K562 (cell line): ENCODE measurements at regions not wholly inside any gene's neighbourhood (a gene's known extent, or its start where the extent isn't known, plus 50 kb on each side); places are given as distances from the start of the nearest gene placed in this dataset.

Experiments used
- ATAC-seq: fragments of 200-7000 bp; cut with Tn5 transposase; 3 replicates; pipeline ENCODE4 v1.9.1; 2020; ENCODE audit warnings: moderate library complexity
- BruUV-seq: library from RNA; stranded (reverse); fragments of 400-500 nt; replicated peaks from 2 replicates; lab custom pipeline; 2021; lab: Mats Ljungman, UMichigan
- CTCF ChIA-PET: fragments of 300-600 bp; formaldehyde crosslinking; extraction: SDS; loops from one replicate; lab custom pipeline; 2021; ENCODE audit warnings: low intra/inter-chr PET ratio; lab: Yijun Ruan, JAX
- POLR2A ChIA-PET: fragments of 300-600, 350-650 bp; sonication (Branson Sonifier 250); formaldehyde crosslinking; extraction: SDS; loops from one replicate; lab custom pipeline; 2021; ENCODE audit warnings: antibody characterized with exemption, inconsistent platforms; lab: Yijun Ruan, JAX
- DNase-seq, 4 experiments: peaks; one replicate each; pipeline versions ENCODE4 v3.0.0 to v3.0.0-alpha.2; 2011 to 2018; ENCODE audit warnings: low spot score in 3 of 4, mixed read lengths in 3 of 4; ENCODE audit errors: extremely low read depth in 1 of 4
- FAIRE-seq: peaks from 2 replicates; lab custom pipeline; 2011; peaks lifted over from hg19 to GRCh38; lab: Jason Lieb, UNC
- H2AFZ ChIP-seq: 2 replicates; pipeline ENCODE4 v1.6.0; 2011; ENCODE audit warnings: low read depth, low read length, control low read depth, inconsistent platforms
- H3K27ac ChIP-seq: fragments of 200-600 bp; 3 replicates; pipeline ENCODE4 v1.8.0; 2011; ENCODE audit warnings: low read depth, mild to moderate bottlenecking, control low read depth, inconsistent platforms, low read length, moderate library complexity, mixed read lengths; ENCODE audit errors: extremely low read depth
- H3K27me3 ChIP-seq, 2 experiments: fragments of 300-600 bp in 1 of 2; 2 replicates in 1 of 2; 3 replicates in 1 of 2; pipeline versions ENCODE4 v1.6.0 to v1.8.0; 2011; ENCODE audit warnings: inconsistent platforms in 2 of 2, low read length in 2 of 2, mild to moderate bottlenecking in 1 of 2, mixed read lengths in 1 of 2, moderate library complexity in 1 of 2; ENCODE audit not compliant: control insufficient read depth in 2 of 2, insufficient read depth in 2 of 2
- H3K36me3 ChIP-seq: fragments of 300-600 bp; 3 replicates; pipeline ENCODE4 v1.8.0; 2011; ENCODE audit warnings: mild to moderate bottlenecking, low read length, inconsistent platforms; ENCODE audit not compliant: control insufficient read depth, insufficient read depth
- H3K4me1 ChIP-seq, 2 experiments: fragments of 200-600 bp in 1 of 2; replicated peaks in 1 of 2; 2 replicates in 1 of 2; 3 replicates in 1 of 2; pipeline versions ENCODE4 v1.5.1 to v1.8.0; 2011; ENCODE audit warnings: inconsistent platforms in 2 of 2, low read length in 2 of 2, mild to moderate bottlenecking in 1 of 2, mixed read lengths in 1 of 2, moderate library complexity in 1 of 2; ENCODE audit not compliant: control insufficient read depth in 2 of 2, insufficient read depth in 2 of 2
- H3K4me2 ChIP-seq: 2 replicates; pipeline ENCODE4 v1.6.1; 2011; ENCODE audit warnings: low read length, control low read depth, inconsistent platforms, mixed read lengths; ENCODE audit not compliant: insufficient read depth
- H3K4me3 ChIP-seq: fragments of 200-600 bp; sonication (generic), shearing (Covaris generic); 2 replicates; pipeline ENCODE4 v1.5.1; 2016; ENCODE audit warnings: control low read depth, inconsistent platforms
- H3K79me2 ChIP-seq: fragments of 200-600 bp; 3 replicates; pipeline ENCODE4 v1.8.0; 2011; ENCODE audit warnings: low read length, inconsistent platforms; ENCODE audit not compliant: control insufficient read depth, insufficient read depth
- H3K9ac ChIP-seq, 2 experiments: 2 replicates each; pipeline versions ENCODE4 v1.6.0 to v1.6.1; 2011; ENCODE audit warnings: low read depth in 2 of 2, low read length in 2 of 2, control low read depth in 1 of 2, inconsistent platforms in 1 of 2, mild to moderate bottlenecking in 1 of 2, mixed read lengths in 1 of 2; ENCODE audit not compliant: insufficient read depth in 1 of 2
- H3K9me1 ChIP-seq: one replicate; pipeline ENCODE4 v1.6.0; 2011; ENCODE audit warnings: inconsistent platforms, mild to moderate bottlenecking, low read length, moderate library complexity; ENCODE audit not compliant: control insufficient read depth, insufficient read depth
- H3K9me3 ChIP-seq: replicated peaks from 2 replicates; pipeline ENCODE4 v1.5.1; 2011; ENCODE audit warnings: low read depth, low read length, inconsistent platforms; ENCODE audit not compliant: control insufficient read depth, insufficient read depth
- H4K20me1 ChIP-seq: replicated peaks from 2 replicates; pipeline ENCODE4 v1.6.1; 2011; ENCODE audit warnings: low read length, inconsistent platforms, mixed read lengths; ENCODE audit not compliant: control insufficient read depth, insufficient read depth
- CC2D1A ChIP-seq: fragments of 450-650 bp; IDR thresholded peaks from 2 replicates; pipeline ENCODE4 v1.6.1; 2017; ENCODE audit warnings: mild to moderate bottlenecking
- E2F3 ChIP-seq: fragments of 250-450 bp; sonication (Bioruptor Pico); IDR thresholded peaks from 2 replicates; pipeline ENCODE4 v1.4.0; 2020; ENCODE audit warnings: mild to moderate bottlenecking
- ESRRA ChIP-seq: fragments of 450-650 bp; IDR thresholded peaks from 2 replicates; pipeline ENCODE4 v1.6.1; 2014; ENCODE audit warnings: low read depth, mild to moderate bottlenecking, moderate library complexity, borderline replicate concordance
- FOSL1 ChIP-seq: fragments of 200-800 bp; sonication (Bioruptor generic); conservative IDR thresholded peaks from 2 replicates; pipeline ENCODE4 v1.6.1; 2016; ENCODE audit warnings: missing genetic modification characterization, missing compliant biosample characterization
- JUN ChIP-seq, 2 experiments: sonication (generic) in 1 of 2; formaldehyde crosslinking in 1 of 2; IDR thresholded peaks; 2 replicates each; pipeline versions ENCODE4 v1.6.1 to v1.8.0; 2012 to 2022; ENCODE audit warnings: borderline replicate concordance in 2 of 2, mild to moderate bottlenecking in 2 of 2, improper control_type of control experiment in 1 of 2, low read depth in 1 of 2, low read length in 1 of 2, missing genetic modification reagents in 1 of 2
- KLF1 ChIP-seq: fragments of 450-650 bp; IDR thresholded peaks from 2 replicates; pipeline ENCODE4 v1.6.1; 2016; ENCODE audit warnings: missing genetic modification characterization, missing compliant biosample characterization
- L3MBTL2 ChIP-seq: fragments of 450-650 bp; IDR thresholded peaks from 2 replicates; pipeline ENCODE4 v1.6.1; 2016; ENCODE audit warnings: mild to moderate bottlenecking, moderate library complexity
- LEF1 ChIP-seq: fragments of 450-650 bp; IDR thresholded peaks from 2 replicates; pipeline ENCODE4 v1.6.1; 2016; ENCODE audit warnings: mild to moderate bottlenecking
- NFRKB ChIP-seq: fragments of 450-650 bp; IDR thresholded peaks from 2 replicates; pipeline ENCODE4 v1.6.1; 2016; ENCODE audit warnings: low read depth
- SMC3 ChIP-seq: conservative IDR thresholded peaks from 2 replicates; pipeline ENCODE4 v1.6.1; 2011; ENCODE audit warnings: low read depth, low read length, improper control_type of control experiment; ENCODE audit not compliant: insufficient read depth
- SRSF7 ChIP-seq: fragments of 200-400 bp; formaldehyde crosslinking; optimal IDR thresholded peaks from 2 replicates; pipeline ENCODE3; 2017; ENCODE audit warnings: mild to moderate bottlenecking, low read depth, low read length
- TAF9B ChIP-seq: fragments of 450-650 bp; IDR thresholded peaks from 2 replicates; pipeline ENCODE4 v1.6.1; 2018; ENCODE audit warnings: mild to moderate bottlenecking; ENCODE audit not compliant: partially characterized antibody
- USF2 ChIP-seq: sonication (generic); formaldehyde crosslinking; IDR thresholded peaks from 2 replicates; pipeline ENCODE4 v1.5.0; 2020; ENCODE audit warnings: missing genetic modification reagents
- ZFP30 ChIP-seq: fragments of 250-450 bp; sonication (Bioruptor Pico); IDR thresholded peaks from 2 replicates; pipeline ENCODE4 v1.8.0; 2022; ENCODE audit warnings: moderate library complexity, mild to moderate bottlenecking, inconsistent platforms, borderline replicate concordance
- ZNF583 ChIP-seq: fragments of 250-450 bp; sonication (Bioruptor Pico); IDR thresholded peaks from 2 replicates; pipeline ENCODE4 v1.4.0; 2020
- ZNF609 ChIP-seq: sonication (generic); formaldehyde crosslinking; IDR thresholded peaks from 2 replicates; pipeline ENCODE4 v1.8.1; 2023; ENCODE audit warnings: missing genetic modification reagents, mild to moderate bottlenecking, borderline replicate concordance
- WGBS: fragments of 100-300 bp; shearing (Covaris generic); methylation state at CpG from one replicate; pipeline ENCODE4 v1.1.6; 2016; ENCODE audit warnings: low coverage, mixed read lengths; ENCODE audit not compliant: insufficient coverage; ENCODE audit errors: missing lambda C conversion rate; 5-methylcytosine and 5-hydroxymethylcytosine counted together
- in situ Hi-C: fragments of 300-500 bp; cut with MboI; formaldehyde crosslinking; loops from 4 replicates; pipeline ENCODE4 v1.15.0; 2018; ENCODE audit warnings: inconsistent platforms, mixed read lengths
- intact Hi-C: fragments of 100-400 bp; cut with micrococcal nuclease; formaldehyde crosslinking; loops from 2 replicates; pipeline ENCODE4 v1.14.2; 2022

GRCh38 chr1:101174722-101175121 is 62.1 kb upstream of the S1PR1 start:
- FAIRE-seq (no peak), DNase-seq (no peak), ATAC-seq (no peak)
- Histone ChIP-seq H3K79me2 (no peaks in the 10 kb centered on the region), H2AFZ (no peak overlapping the region), H3K9ac (no peak overlapping the region), H3K4me2 (no peak overlapping the region), H3K36me3 (no peaks in the 10 kb centered on the region), H4K20me1 (no peaks in the 10 kb centered on the region), H3K27ac (no peak overlapping the region), H3K4me1 (no peaks in the 10 kb centered on the region), H3K9me1 (no peaks in the 10 kb centered on the region), H3K9me3 (no peaks in the 10 kb centered on the region), H3K27me3 (no peaks in the 10 kb centered on the region), H3K4me3 (no peak overlapping the region)
- ChIA-PET CTCF (no interaction called here), POLR2A (interaction anchor here (1.1 kb wide), 1 partner anchor 15 kb away, joined by 3 read pairs; no protein-coding TSS in a partner anchor)
- WGBS, result 62% methylated on average over 5 of the region's 5 CpGs
- TF ChIP-seq CC2D1A (no peak), USF2 (CRISPR knock-in tag) (no peak), KLF1 (tag) (no peak), ZFP30 (CRISPR knock-in tag) (no peak), SRSF7 (no peak), NFRKB (no peak), E2F3 (no peak), ESRRA (no peak), ZNF583 (no peak), LEF1 (no peak), ZNF609 (CRISPR knock-in tag) (no peak), JUN (IDR thresholded peaks at IDR 0.05; ENCODE audit: borderline replicate concordance, low read depth, low read length) (no peak), JUN (CRISPR knock-in tag; IDR thresholded peaks at IDR 0.05; ENCODE audit: borderline replicate concordance) (no peak), FOSL1 (no peak), SMC3 (no peak), TAF9B (no peak), L3MBTL2 (no peak)
- intact Hi-C loops (no loop called here), in situ Hi-C loops (no loop called here)
- no TSS peak for BruUV-seq
